AG10803 (cell line): ENCODE measurements at regions not wholly inside any gene's neighbourhood (a gene's known extent, or its start where the extent isn't known, plus 50 kb on each side); places are given as distances from the start of the nearest gene placed in this dataset.
"Not testable (repeated sequence)": the region's sequence is repeated elsewhere in the genome, so short reads cannot be mapped to it uniquely, and the experiment has no call there.

Experiments
- DNase-seq: peaks from one replicate; pipeline ENCODE4 v3.0.0; 2010; ENCODE audit warnings: low read depth
- H3K4me3 ChIP-seq: 2 replicates; pipeline ENCODE4 v1.5.1; 2011; ENCODE audit warnings: mild to moderate bottlenecking, low read length, control low read depth
- CTCF ChIP-seq: conservative IDR thresholded peaks from 2 replicates; pipeline ENCODE4 v1.5.1; 2011; ENCODE audit warnings: mild to moderate bottlenecking, low read length, control low read depth, inconsistent platforms

GRCh38 chr10:118957443-118957825, 72.1 kb upstream of the NANOS1 start:
- no peak for DNase-seq
- no peak overlapping the region for H3K4me3 ChIP-seq
- no peak for TF ChIP-seq CTCF

GRCh38 chr10:118957966-118958365, 71.5 kb upstream of the NANOS1 start:
- no peak overlapping the region for H3K4me3 ChIP-seq
- no peak for DNase-seq
- no peak for TF ChIP-seq CTCF

- no peak for TF ChIP-seq CTCF
- DNase-seq, result no peak
- no peak overlapping the region for H3K4me3 ChIP-seq
These were observed 71.0 kb upstream of the NANOS1 start for GRCh38 chr10:118958559-118958958.

- DNase-seq, result peak; percentile 85
- no peak overlapping the region for H3K4me3 ChIP-seq
- TF ChIP-seq CTCF, result no peak
These were observed 70.3 kb upstream of the NANOS1 start for GRCh38 chr10:118958984-118959925.

- no peak for TF ChIP-seq CTCF
- H3K4me3 ChIP-seq, result no peak overlapping the region
- peak; percentile 49 for DNase-seq
These were observed 69.1 kb upstream of the NANOS1 start for GRCh38 chr10:118960157-118961090.

GRCh38 chr10:118961436-118961835, 68.1 kb upstream of the NANOS1 start:
- DNase-seq, result no peak

GRCh38 chr10:118962331-118962868, 67.1 kb upstream of the NANOS1 start:
- not testable (repeated sequence) for DNase-seq, H3K4me3 ChIP-seq

More at GRCh38 chr10:118961436-118961835, 68.1 kb upstream of the NANOS1 start:
- no peak overlapping the region for H3K4me3 ChIP-seq
- TF ChIP-seq CTCF, result no peak
